K562 (cell line): ENCODE measurements at regions not wholly inside any gene's neighbourhood (a gene's known extent, or its start where the extent isn't known, plus 50 kb on each side); places are given as distances from the start of the nearest gene placed in this dataset.

Experiments
- ATAC-seq: fragments of 200-7000 bp; cut with Tn5 transposase; 3 replicates; pipeline ENCODE4 v1.9.1; 2020; ENCODE audit warnings: moderate library complexity
- BruUV-seq: library from RNA; stranded (reverse); fragments of 400-500 nt; replicated peaks from 2 replicates; lab custom pipeline; 2021; lab: Mats Ljungman, UMichigan
- CTCF ChIA-PET: fragments of 300-600 bp; formaldehyde crosslinking; extraction: SDS; loops from one replicate; lab custom pipeline; 2021; ENCODE audit warnings: low intra/inter-chr PET ratio; lab: Yijun Ruan, JAX
- POLR2A ChIA-PET: fragments of 300-600, 350-650 bp; sonication (Branson Sonifier 250); formaldehyde crosslinking; extraction: SDS; loops from one replicate; lab custom pipeline; 2021; ENCODE audit warnings: antibody characterized with exemption, inconsistent platforms; lab: Yijun Ruan, JAX
- DNase-seq, 4 experiments: peaks; one replicate each; pipeline versions ENCODE4 v3.0.0 to v3.0.0-alpha.2; 2011 to 2018; ENCODE audit warnings: low spot score in 3 of 4, mixed read lengths in 3 of 4; ENCODE audit errors: extremely low read depth in 1 of 4
- FAIRE-seq: peaks from 2 replicates; lab custom pipeline; 2011; peaks lifted over from hg19 to GRCh38; lab: Jason Lieb, UNC
- H2AFZ ChIP-seq: 2 replicates; pipeline ENCODE4 v1.6.0; 2011; ENCODE audit warnings: low read depth, low read length, control low read depth, inconsistent platforms
- H3K27ac ChIP-seq: fragments of 200-600 bp; 3 replicates; pipeline ENCODE4 v1.8.0; 2011; ENCODE audit warnings: low read depth, mild to moderate bottlenecking, control low read depth, inconsistent platforms, low read length, moderate library complexity, mixed read lengths; ENCODE audit errors: extremely low read depth
- H3K27me3 ChIP-seq, 2 experiments: fragments of 300-600 bp in 1 of 2; 2 replicates in 1 of 2; 3 replicates in 1 of 2; pipeline versions ENCODE4 v1.6.0 to v1.8.0; 2011; ENCODE audit warnings: inconsistent platforms in 2 of 2, low read length in 2 of 2, mild to moderate bottlenecking in 1 of 2, mixed read lengths in 1 of 2, moderate library complexity in 1 of 2; ENCODE audit not compliant: control insufficient read depth in 2 of 2, insufficient read depth in 2 of 2
- H3K36me3 ChIP-seq: fragments of 300-600 bp; 3 replicates; pipeline ENCODE4 v1.8.0; 2011; ENCODE audit warnings: mild to moderate bottlenecking, low read length, inconsistent platforms; ENCODE audit not compliant: control insufficient read depth, insufficient read depth
- H3K4me1 ChIP-seq, 2 experiments: fragments of 200-600 bp in 1 of 2; replicated peaks in 1 of 2; 2 replicates in 1 of 2; 3 replicates in 1 of 2; pipeline versions ENCODE4 v1.5.1 to v1.8.0; 2011; ENCODE audit warnings: inconsistent platforms in 2 of 2, low read length in 2 of 2, mild to moderate bottlenecking in 1 of 2, mixed read lengths in 1 of 2, moderate library complexity in 1 of 2; ENCODE audit not compliant: control insufficient read depth in 2 of 2, insufficient read depth in 2 of 2
- H3K4me2 ChIP-seq: 2 replicates; pipeline ENCODE4 v1.6.1; 2011; ENCODE audit warnings: low read length, control low read depth, inconsistent platforms, mixed read lengths; ENCODE audit not compliant: insufficient read depth
- H3K4me3 ChIP-seq: fragments of 200-600 bp; sonication (generic), shearing (Covaris generic); 2 replicates; pipeline ENCODE4 v1.5.1; 2016; ENCODE audit warnings: control low read depth, inconsistent platforms
- H3K79me2 ChIP-seq: fragments of 200-600 bp; 3 replicates; pipeline ENCODE4 v1.8.0; 2011; ENCODE audit warnings: low read length, inconsistent platforms; ENCODE audit not compliant: control insufficient read depth, insufficient read depth
- H3K9ac ChIP-seq, 2 experiments: 2 replicates each; pipeline versions ENCODE4 v1.6.0 to v1.6.1; 2011; ENCODE audit warnings: low read depth in 2 of 2, low read length in 2 of 2, control low read depth in 1 of 2, inconsistent platforms in 1 of 2, mild to moderate bottlenecking in 1 of 2, mixed read lengths in 1 of 2; ENCODE audit not compliant: insufficient read depth in 1 of 2
- H3K9me1 ChIP-seq: one replicate; pipeline ENCODE4 v1.6.0; 2011; ENCODE audit warnings: inconsistent platforms, mild to moderate bottlenecking, low read length, moderate library complexity; ENCODE audit not compliant: control insufficient read depth, insufficient read depth
- H3K9me3 ChIP-seq: replicated peaks from 2 replicates; pipeline ENCODE4 v1.5.1; 2011; ENCODE audit warnings: low read depth, low read length, inconsistent platforms; ENCODE audit not compliant: control insufficient read depth, insufficient read depth
- H4K20me1 ChIP-seq: replicated peaks from 2 replicates; pipeline ENCODE4 v1.6.1; 2011; ENCODE audit warnings: low read length, inconsistent platforms, mixed read lengths; ENCODE audit not compliant: control insufficient read depth, insufficient read depth
- MAFK ChIP-seq: IDR thresholded peaks from 2 replicates; pipeline ENCODE4 v1.6.1; 2011; ENCODE audit warnings: low read length, improper control_type of control experiment
- RBM17 ChIP-seq: fragments of 200-400 bp; formaldehyde crosslinking; IDR thresholded peaks from 2 replicates; pipeline ENCODE4 v1.6.1; 2017; ENCODE audit warnings: low read depth, mild to moderate bottlenecking, low read length, borderline replicate concordance
- RHOXF2B ChIP-seq: fragments of 250-450 bp; sonication (Bioruptor Pico); conservative IDR thresholded peaks from 2 replicates; pipeline ENCODE4 v1.5.1; 2021
- SOX6 ChIP-seq: fragments of 450-650 bp; IDR thresholded peaks from 2 replicates; pipeline ENCODE4 v1.6.1; 2014; ENCODE audit warnings: mild to moderate bottlenecking
- ZNF133 ChIP-seq: fragments of 250-450 bp; sonication (Bioruptor Pico); IDR thresholded peaks from 2 replicates; pipeline ENCODE4 v1.4.0; 2020; ENCODE audit warnings: mild to moderate bottlenecking
- ZNF23 ChIP-seq: fragments of 250-450 bp; sonication (Bioruptor Pico); IDR thresholded peaks from 2 replicates; pipeline ENCODE4 v1.4.0; 2020; ENCODE audit warnings: mild to moderate bottlenecking
- WGBS: fragments of 100-300 bp; shearing (Covaris generic); methylation state at CpG from one replicate; pipeline ENCODE4 v1.1.6; 2016; ENCODE audit warnings: low coverage, mixed read lengths; ENCODE audit not compliant: insufficient coverage; ENCODE audit errors: missing lambda C conversion rate; 5-methylcytosine and 5-hydroxymethylcytosine counted together
- in situ Hi-C: fragments of 300-500 bp; cut with MboI; formaldehyde crosslinking; loops from 4 replicates; pipeline ENCODE4 v1.15.0; 2018; ENCODE audit warnings: inconsistent platforms, mixed read lengths
- intact Hi-C: fragments of 100-400 bp; cut with micrococcal nuclease; formaldehyde crosslinking; loops from 2 replicates; pipeline ENCODE4 v1.14.2; 2022
- TF ChIP-seq, protein P1 (sequence below): IDR thresholded peaks from 2 replicates; pipeline ENCODE4 v1.6.1; 2011; ENCODE audit warnings: borderline replicate concordance, low read depth, mild to moderate bottlenecking, moderate library complexity, low read length; ENCODE audit not compliant: insufficient read depth, poor library complexity, severe bottlenecking
- TF ChIP-seq, protein P2 (sequence below), 2 experiments: fragments of 450-650 bp; IDR thresholded peaks; 2 replicates each; pipeline ENCODE4 v1.6.1; 2016

DNA sequence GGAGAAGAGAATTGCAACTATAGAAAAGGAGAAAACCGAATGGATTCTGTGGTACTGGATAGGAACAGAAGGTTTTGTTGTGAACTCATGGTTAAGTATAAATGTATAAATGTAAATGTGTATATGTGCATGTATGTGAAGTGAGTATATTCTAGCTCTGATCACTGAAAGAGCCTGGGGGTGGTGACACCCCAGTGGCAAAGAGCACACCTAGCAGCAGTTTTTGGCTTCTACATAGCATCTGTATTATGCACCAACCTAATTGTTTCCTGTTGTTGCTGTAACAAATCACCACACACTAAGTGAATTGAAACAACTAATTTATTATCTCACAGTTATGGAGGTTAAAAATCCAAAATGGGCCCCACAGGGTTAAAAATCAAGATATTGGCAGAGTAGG lies 455.4 kb downstream of the RPS24 start:
- WGBS, result 0% methylated on average over 1 of the region's 1 CpG
- Histone ChIP-seq H3K9me1 (no peaks in the 10 kb centered on the region), H3K4me3 (no peak overlapping the region), H4K20me1 (no peaks in the 10 kb centered on the region), H3K79me2 (no peaks in the 10 kb centered on the region), H3K9me3 (no peaks in the 10 kb centered on the region), H3K9ac (no peak overlapping the region), H3K27ac (no peak overlapping the region), H2AFZ (no peak overlapping the region)
- BruUV-seq, result no TSS peak
- ChIA-PET CTCF (no interaction called here), POLR2A (interaction anchor here (0.8 kb wide), 1 partner anchor 27 kb away, joined by 3 read pairs; no protein-coding TSS in a partner anchor)
- ATAC-seq, result no peak
- in situ Hi-C loops, result no loop called here
- TF ChIP-seq ZNF23 (CRISPR knock-in tag) (no peak), RHOXF2B (CRISPR knock-in tag) (no peak), ZNF133 (CRISPR knock-in tag) (no peak), RBM17 (no peak), SOX6 (no peak), MAFK (no peak)
- TF ChIP-seq, protein P1, sequence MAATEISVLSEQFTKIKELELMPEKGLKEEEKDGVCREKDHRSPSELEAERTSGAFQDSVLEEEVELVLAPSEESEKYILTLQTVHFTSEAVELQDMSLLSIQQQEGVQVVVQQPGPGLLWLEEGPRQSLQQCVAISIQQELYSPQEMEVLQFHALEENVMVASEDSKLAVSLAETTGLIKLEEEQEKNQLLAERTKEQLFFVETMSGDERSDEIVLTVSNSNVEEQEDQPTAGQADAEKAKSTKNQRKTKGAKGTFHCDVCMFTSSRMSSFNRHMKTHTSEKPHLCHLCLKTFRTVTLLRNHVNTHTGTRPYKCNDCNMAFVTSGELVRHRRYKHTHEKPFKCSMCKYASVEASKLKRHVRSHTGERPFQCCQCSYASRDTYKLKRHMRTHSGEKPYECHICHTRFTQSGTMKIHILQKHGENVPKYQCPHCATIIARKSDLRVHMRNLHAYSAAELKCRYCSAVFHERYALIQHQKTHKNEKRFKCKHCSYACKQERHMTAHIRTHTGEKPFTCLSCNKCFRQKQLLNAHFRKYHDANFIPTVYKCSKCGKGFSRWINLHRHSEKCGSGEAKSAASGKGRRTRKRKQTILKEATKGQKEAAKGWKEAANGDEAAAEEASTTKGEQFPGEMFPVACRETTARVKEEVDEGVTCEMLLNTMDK, result no peak
- TF ChIP-seq, protein P2, sequence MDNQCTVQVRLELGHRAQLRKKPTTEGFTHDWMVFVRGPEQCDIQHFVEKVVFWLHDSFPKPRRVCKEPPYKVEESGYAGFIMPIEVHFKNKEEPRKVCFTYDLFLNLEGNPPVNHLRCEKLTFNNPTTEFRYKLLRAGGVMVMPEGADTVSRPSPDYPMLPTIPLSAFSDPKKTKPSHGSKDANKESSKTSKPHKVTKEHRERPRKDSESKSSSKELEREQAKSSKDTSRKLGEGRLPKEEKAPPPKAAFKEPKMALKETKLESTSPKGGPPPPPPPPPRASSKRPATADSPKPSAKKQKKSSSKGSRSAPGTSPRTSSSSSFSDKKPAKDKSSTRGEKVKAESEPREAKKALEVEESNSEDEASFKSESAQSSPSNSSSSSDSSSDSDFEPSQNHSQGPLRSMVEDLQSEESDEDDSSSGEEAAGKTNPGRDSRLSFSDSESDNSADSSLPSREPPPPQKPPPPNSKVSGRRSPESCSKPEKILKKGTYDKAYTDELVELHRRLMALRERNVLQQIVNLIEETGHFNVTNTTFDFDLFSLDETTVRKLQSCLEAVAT (IDR thresholded peaks at IDR 0.05), result no peak
- TF ChIP-seq, all 486 proteins: peak for 0
- intact Hi-C loops, result no loop called here
- FAIRE-seq (no peak), DNase-seq (no peak)
- Histone ChIP-seq H3K27me3 (peaks cover 0 to 2% of the 10 kb centered on the region in 2 experiments; a peak in 1 of 5 replicates), H3K4me1 (no peaks in the 10 kb centered on the region), H3K36me3 (no peaks in the 10 kb centered on the region), H3K4me2 (no peak overlapping the region)
